ENCODE measurements at regions not wholly inside any gene's neighbourhood (a gene's known extent, or its start where the extent isn't known, plus 50 kb on each side); places are given as distances from the start of the nearest gene placed in this dataset.

DNA sequence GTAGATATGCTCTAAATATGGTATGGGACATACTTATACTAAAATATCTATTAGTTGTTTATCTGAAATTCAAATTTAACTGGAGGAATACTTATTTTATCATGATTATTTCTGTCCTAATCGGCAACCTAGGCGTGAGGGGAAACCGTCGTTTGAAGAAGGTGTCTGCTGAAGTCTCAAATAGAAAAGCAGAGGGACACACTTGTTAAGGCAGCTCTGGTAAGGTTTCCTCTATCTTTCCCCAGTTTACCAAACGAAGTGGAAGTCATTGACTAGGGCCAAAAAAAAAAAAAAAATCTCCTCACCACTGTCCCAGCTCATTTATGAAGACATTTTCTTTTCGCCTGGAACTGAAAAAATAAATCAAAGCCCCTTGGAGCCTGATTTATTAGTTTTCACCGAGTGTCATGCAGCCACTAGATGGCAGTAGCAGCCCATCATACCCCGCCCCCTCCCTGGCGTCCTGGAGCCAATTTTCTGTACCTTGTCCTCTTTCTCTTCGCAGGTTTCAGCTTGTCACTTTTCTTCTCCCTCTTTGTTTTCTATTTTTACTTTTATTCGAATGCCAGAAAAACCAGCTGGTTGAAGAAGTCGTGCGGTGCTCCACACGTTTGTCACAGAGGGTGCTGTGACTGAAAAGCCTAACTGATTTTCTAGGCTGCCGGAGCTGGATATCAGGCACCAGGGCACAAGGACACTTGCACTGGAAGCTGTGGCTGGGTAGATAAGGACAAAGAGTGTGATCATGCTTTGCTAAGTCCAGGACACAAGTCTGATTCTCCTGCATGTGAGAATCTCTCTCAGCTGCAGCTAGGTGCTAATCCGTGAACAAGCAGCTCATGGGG lies 238.7 kb downstream of the ZPLD1 start:
- Mint-ChIP-seq H3K36me3 (ENCODE audit: low read depth) (no peaks in the 10 kb centered on the region), H3K4me1 (ENCODE audit: low read depth) (peaks cover 6% of the 10 kb centered on the region), H3K27ac (ENCODE audit: unreplicated experiment) (no peak overlapping the region), H3K9me3 (ENCODE audit: low read depth) (no peaks in the 10 kb centered on the region), H3K4me3 (ENCODE audit: unreplicated experiment) (peak overlapping the region; percentile 35), H3K27me3 (ENCODE audit: low read depth) (peaks cover 53% of the 10 kb centered on the region)
- TF ChIP-seq, protein P1, sequence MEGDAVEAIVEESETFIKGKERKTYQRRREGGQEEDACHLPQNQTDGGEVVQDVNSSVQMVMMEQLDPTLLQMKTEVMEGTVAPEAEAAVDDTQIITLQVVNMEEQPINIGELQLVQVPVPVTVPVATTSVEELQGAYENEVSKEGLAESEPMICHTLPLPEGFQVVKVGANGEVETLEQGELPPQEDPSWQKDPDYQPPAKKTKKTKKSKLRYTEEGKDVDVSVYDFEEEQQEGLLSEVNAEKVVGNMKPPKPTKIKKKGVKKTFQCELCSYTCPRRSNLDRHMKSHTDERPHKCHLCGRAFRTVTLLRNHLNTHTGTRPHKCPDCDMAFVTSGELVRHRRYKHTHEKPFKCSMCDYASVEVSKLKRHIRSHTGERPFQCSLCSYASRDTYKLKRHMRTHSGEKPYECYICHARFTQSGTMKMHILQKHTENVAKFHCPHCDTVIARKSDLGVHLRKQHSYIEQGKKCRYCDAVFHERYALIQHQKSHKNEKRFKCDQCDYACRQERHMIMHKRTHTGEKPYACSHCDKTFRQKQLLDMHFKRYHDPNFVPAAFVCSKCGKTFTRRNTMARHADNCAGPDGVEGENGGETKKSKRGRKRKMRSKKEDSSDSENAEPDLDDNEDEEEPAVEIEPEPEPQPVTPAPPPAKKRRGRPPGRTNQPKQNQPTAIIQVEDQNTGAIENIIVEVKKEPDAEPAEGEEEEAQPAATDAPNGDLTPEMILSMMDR (IDR thresholded peaks at IDR 0.05) = peak; percentile 95
- no peak for DNase-seq (ENCODE audit: low spot score)

DNA sequence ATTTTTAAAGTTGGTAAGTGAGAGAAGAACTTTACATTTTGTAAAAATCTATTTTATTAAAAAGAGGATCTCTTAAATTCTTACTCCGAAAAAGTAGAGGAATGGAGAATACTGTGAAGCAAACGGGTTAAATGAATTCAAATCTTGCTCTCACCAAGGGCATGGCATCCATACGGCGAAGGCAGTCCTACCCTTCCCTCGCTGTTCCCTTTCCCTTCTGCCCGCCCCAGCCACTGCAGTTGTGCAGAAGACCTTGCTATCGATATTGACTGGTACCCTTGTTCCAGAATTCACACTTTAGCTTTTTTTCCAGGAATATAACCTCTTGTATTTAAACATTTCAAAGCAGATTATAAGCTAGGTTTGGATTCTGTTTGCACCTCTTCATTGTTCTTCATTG lies 239.5 kb downstream of the ZPLD1 start:
- Mint-ChIP-seq H3K27me3 (ENCODE audit: low read depth) (peaks cover 51% of the 10 kb centered on the region), H3K9me3 (ENCODE audit: low read depth) (no peaks in the 10 kb centered on the region), H3K27ac (ENCODE audit: unreplicated experiment) (no peak overlapping the region), H3K4me1 (ENCODE audit: low read depth) (peaks cover 6% of the 10 kb centered on the region), H3K36me3 (ENCODE audit: low read depth) (no peaks in the 10 kb centered on the region), H3K4me3 (ENCODE audit: unreplicated experiment) (no peak overlapping the region)
- no peak for DNase-seq (ENCODE audit: low spot score)
- TF ChIP-seq, protein P1 (IDR thresholded peaks at IDR 0.05) = no peak

DNA sequence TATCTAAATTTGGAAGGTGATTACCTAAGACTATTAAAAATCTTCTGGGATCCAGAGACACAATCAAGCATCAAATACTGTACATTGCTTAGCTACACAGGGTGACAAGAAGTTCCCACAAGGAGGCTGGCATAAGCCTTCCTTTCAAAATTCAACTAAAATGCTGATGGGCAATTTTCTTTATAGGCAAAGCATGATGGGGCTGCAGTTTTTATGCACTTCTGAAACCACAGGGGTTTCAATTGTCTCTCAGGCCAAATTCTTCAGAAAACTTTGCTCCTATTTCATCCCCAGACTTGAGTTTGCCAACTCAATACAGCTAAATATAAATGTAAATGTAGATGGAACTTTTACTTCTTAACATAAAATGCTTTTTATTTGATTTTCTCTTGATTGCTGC lies 241.6 kb downstream of the ZPLD1 start:
- peaks cover 6% of the 10 kb centered on the region for H3K4me1 Mint-ChIP-seq (ENCODE audit: low read depth)
- no peaks in the 10 kb centered on the region for H3K9me3 Mint-ChIP-seq (ENCODE audit: low read depth)
- no peak for DNase-seq (ENCODE audit: low spot score)
- H3K27me3 Mint-ChIP-seq (ENCODE audit: low read depth) = peaks cover 49% of the 10 kb centered on the region
- H3K36me3 Mint-ChIP-seq (ENCODE audit: low read depth) = no peaks in the 10 kb centered on the region
- H3K4me3 Mint-ChIP-seq (ENCODE audit: unreplicated experiment) = no peak overlapping the region
- TF ChIP-seq, protein P1 (IDR thresholded peaks at IDR 0.05) = no peak
- no peak overlapping the region for H3K27ac Mint-ChIP-seq (ENCODE audit: unreplicated experiment)

DNA sequence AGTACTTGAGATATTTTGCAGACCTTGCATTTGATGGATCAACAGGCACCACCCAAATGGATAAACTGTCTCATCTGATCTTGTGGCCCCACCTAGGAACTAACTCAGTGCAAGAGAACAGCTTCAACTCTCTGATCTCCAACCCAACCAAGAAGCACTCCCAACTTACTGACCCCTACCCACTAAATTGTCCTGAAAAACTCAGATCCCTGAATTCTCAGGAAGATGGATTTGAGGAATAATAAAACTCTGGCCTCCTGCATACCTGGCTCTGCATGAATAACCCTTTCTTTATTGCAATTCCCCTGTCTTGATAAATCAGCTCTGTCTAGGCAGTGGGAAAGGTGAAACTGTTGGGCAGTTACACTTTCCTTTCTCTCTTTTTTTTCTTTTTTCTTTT lies 247.9 kb downstream of the ZPLD1 start:
- H3K27me3 Mint-ChIP-seq (ENCODE audit: low read depth) = peaks cover 32% of the 10 kb centered on the region
- no peaks in the 10 kb centered on the region for H3K4me1 Mint-ChIP-seq (ENCODE audit: low read depth)
- no peak overlapping the region for H3K4me3 Mint-ChIP-seq (ENCODE audit: unreplicated experiment)
- H3K36me3 Mint-ChIP-seq (ENCODE audit: low read depth) = no peaks in the 10 kb centered on the region
- no peak for DNase-seq (ENCODE audit: low spot score)
- no peaks in the 10 kb centered on the region for H3K9me3 Mint-ChIP-seq (ENCODE audit: low read depth)
- H3K27ac Mint-ChIP-seq (ENCODE audit: unreplicated experiment) = no peak overlapping the region
- TF ChIP-seq, protein P1 (IDR thresholded peaks at IDR 0.05) = no peak

DNA sequence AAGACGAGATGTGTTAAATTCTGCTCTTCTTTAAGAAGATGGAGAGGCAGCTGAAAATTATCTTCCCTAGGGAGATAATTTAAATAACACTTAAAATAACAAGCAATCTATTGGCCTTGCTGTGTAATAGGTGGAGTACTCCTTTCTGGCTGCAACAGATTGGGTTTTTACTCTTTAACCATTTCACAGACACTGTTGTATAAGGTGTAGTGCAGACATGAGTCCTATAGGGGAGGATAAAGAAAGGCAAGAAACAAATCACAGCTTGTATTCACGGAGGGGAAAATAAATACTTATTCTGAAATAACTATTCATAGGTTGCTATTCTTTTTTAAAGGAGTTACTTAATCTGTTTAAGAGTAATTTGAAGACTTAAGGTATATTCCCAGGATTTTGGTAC lies 252.0 kb downstream of the ZPLD1 start:
- H3K4me1 Mint-ChIP-seq (ENCODE audit: low read depth) = no peaks in the 10 kb centered on the region
- no peak overlapping the region for H3K27ac Mint-ChIP-seq (ENCODE audit: unreplicated experiment)
- TF ChIP-seq, protein P1 (IDR thresholded peaks at IDR 0.05) = no peak
- no peak for DNase-seq (ENCODE audit: low spot score)
- H3K36me3 Mint-ChIP-seq (ENCODE audit: low read depth) = no peaks in the 10 kb centered on the region
- no peak overlapping the region for H3K4me3 Mint-ChIP-seq (ENCODE audit: unreplicated experiment)
- H3K9me3 Mint-ChIP-seq (ENCODE audit: low read depth) = no peaks in the 10 kb centered on the region
- peaks cover 12% of the 10 kb centered on the region for H3K27me3 Mint-ChIP-seq (ENCODE audit: low read depth)
